HEK293 (cell line): ENCODE measurements at regions not wholly inside any gene's neighbourhood (a gene's known extent, or its start where the extent isn't known, plus 50 kb on each side); places are given as distances from the start of the nearest gene placed in this dataset.
"Not testable (repeated sequence)": the region's sequence is repeated elsewhere in the genome, so short reads cannot be mapped to it uniquely, and the experiment has no call there.

Source experiments
- CTCF ChIA-PET: fragments of 350-600 bp; formaldehyde crosslinking; extraction: SDS; loops from one replicate; lab custom pipeline; 2021; ENCODE audit warnings: antibody characterized with exemption; lab: Yijun Ruan, JAX
- POLR2A ChIA-PET: fragments of 300-600 bp; formaldehyde crosslinking; extraction: SDS; loops from one replicate; lab custom pipeline; 2020; ENCODE audit warnings: antibody characterized with exemption, inconsistent platforms; lab: Yijun Ruan, JAX
- H3K27ac ChIP-seq: fragments of 200-500 bp; sonication (Bioruptor generic); 2 replicates; pipeline ENCODE4 v1.5.1; 2014; ENCODE audit warnings: low read depth, low read length, control low read depth, inconsistent platforms; ENCODE audit errors: extremely low read depth
- H3K36me3 ChIP-seq, 2 experiments: fragments of 200-500 bp in 1 of 2; sonication (Bioruptor generic) in 1 of 2; 1 replicate in 1 of 2; 2 replicates in 1 of 2; pipeline ENCODE4 v1.5.1; 2014 to 2017; ENCODE audit warnings: inconsistent platforms in 2 of 2, low read length in 2 of 2; ENCODE audit not compliant: control insufficient read depth in 2 of 2, insufficient read depth in 1 of 2
- H3K4me1 ChIP-seq: fragments of 200-500 bp; sonication (Bioruptor generic); 2 replicates; pipeline ENCODE4 v1.5.1; 2014; ENCODE audit warnings: mild to moderate bottlenecking, low read length, inconsistent platforms; ENCODE audit not compliant: control insufficient read depth, insufficient read depth
- H3K4me3 ChIP-seq: 2 replicates; pipeline ENCODE4 v1.5.1; 2011; ENCODE audit warnings: low read depth, mild to moderate bottlenecking, control low read depth, low read length, moderate library complexity
- H3K9me3 ChIP-seq: fragments of 200-500 bp; sonication (Bioruptor generic); 2 replicates; pipeline ENCODE4 v1.5.1; 2014; ENCODE audit warnings: low read depth, low read length, inconsistent platforms; ENCODE audit not compliant: control insufficient read depth, insufficient read depth
- GFI1B ChIP-seq: fragments of 450-650 bp; formaldehyde crosslinking; IDR thresholded peaks from 2 replicates; pipeline ENCODE4 v1.5.1; 2016; ENCODE audit warnings: missing biosample characterization, missing genetic modification characterization
- TSHZ1 ChIP-seq: fragments of 450-650 bp; formaldehyde crosslinking; IDR thresholded peaks from 2 replicates; pipeline ENCODE4 v1.5.1; 2016; ENCODE audit warnings: missing biosample characterization, missing genetic modification characterization, borderline replicate concordance
- ZFP37 ChIP-seq: fragments of 450-650 bp; formaldehyde crosslinking; IDR thresholded peaks from 2 replicates; pipeline ENCODE4 v1.5.1; 2016; ENCODE audit warnings: missing biosample characterization, missing genetic modification characterization
- ZFP69B ChIP-seq: fragments of 450-650 bp; formaldehyde crosslinking; IDR thresholded peaks from 2 replicates; pipeline ENCODE4 v1.5.1; 2016; ENCODE audit warnings: missing biosample characterization, missing genetic modification characterization
- ZNF138 ChIP-seq: fragments of 450-650 bp; formaldehyde crosslinking; IDR thresholded peaks from 2 replicates; pipeline ENCODE4 v1.5.1; 2016; ENCODE audit warnings: missing biosample characterization, missing genetic modification characterization, borderline replicate concordance
- ZNF2 ChIP-seq: fragments of 450-650 bp; formaldehyde crosslinking; IDR thresholded peaks from 2 replicates; pipeline ENCODE4 v1.5.1; 2016; ENCODE audit warnings: missing biosample characterization, missing genetic modification characterization
- ZNF202 ChIP-seq: fragments of 450-650 bp; formaldehyde crosslinking; IDR thresholded peaks from 2 replicates; pipeline ENCODE4 v1.5.1; 2016; ENCODE audit warnings: missing biosample characterization, missing genetic modification characterization, borderline replicate concordance
- ZNF211 ChIP-seq: fragments of 450-650 bp; formaldehyde crosslinking; IDR thresholded peaks from 2 replicates; pipeline ENCODE4 v1.5.1; 2016; ENCODE audit warnings: low read depth, missing biosample characterization, missing genetic modification characterization
- ZNF239 ChIP-seq: fragments of 450-650 bp; formaldehyde crosslinking; IDR thresholded peaks from 2 replicates; pipeline ENCODE4 v1.5.1; 2016; ENCODE audit warnings: missing biosample characterization, missing genetic modification characterization
- ZNF248 ChIP-seq: fragments of 450-650 bp; formaldehyde crosslinking; IDR thresholded peaks from 2 replicates; pipeline ENCODE4 v1.5.1; 2017; ENCODE audit warnings: missing biosample characterization, missing genetic modification characterization
- ZNF324 ChIP-seq: fragments of 450-650 bp; formaldehyde crosslinking; IDR thresholded peaks from 2 replicates; pipeline ENCODE4 v1.5.1; 2016; ENCODE audit warnings: missing biosample characterization, missing genetic modification characterization
- ZNF391 ChIP-seq: fragments of 450-650 bp; formaldehyde crosslinking; IDR thresholded peaks from 2 replicates; pipeline ENCODE4 v1.5.1; 2016; ENCODE audit warnings: low read depth, missing biosample characterization, missing genetic modification characterization, borderline replicate concordance
- ZNF560 ChIP-seq: fragments of 450-650 bp; formaldehyde crosslinking; IDR thresholded peaks from 2 replicates; pipeline ENCODE4 v1.5.1; 2017; ENCODE audit warnings: missing biosample characterization, missing genetic modification characterization, borderline replicate concordance
- ZNF600 ChIP-seq: fragments of 450-650 bp; formaldehyde crosslinking; IDR thresholded peaks from 2 replicates; pipeline ENCODE4 v1.5.1; 2016; ENCODE audit warnings: missing biosample characterization, missing genetic modification characterization
- ZNF610 ChIP-seq: fragments of 450-650 bp; formaldehyde crosslinking; IDR thresholded peaks from 2 replicates; pipeline ENCODE4 v1.5.1; 2016; ENCODE audit warnings: missing biosample characterization, missing genetic modification characterization, borderline replicate concordance
- ZNF629 ChIP-seq: fragments of 450-650 bp; formaldehyde crosslinking; IDR thresholded peaks from 2 replicates; pipeline ENCODE4 v1.5.1; 2017; ENCODE audit warnings: missing biosample characterization, missing genetic modification characterization
- ZSCAN16 ChIP-seq: fragments of 450-650 bp; formaldehyde crosslinking; IDR thresholded peaks from 2 replicates; pipeline ENCODE4 v1.5.1; 2016; ENCODE audit warnings: missing biosample characterization, missing genetic modification characterization
- ZSCAN30 ChIP-seq: fragments of 450-650 bp; IDR thresholded peaks from 2 replicates; pipeline ENCODE4 v1.5.1; 2018; ENCODE audit warnings: missing biosample characterization, mild to moderate bottlenecking, missing genetic modification characterization, moderate library complexity
- ZSCAN4 ChIP-seq: fragments of 450-650 bp; formaldehyde crosslinking; IDR thresholded peaks from 2 replicates; pipeline ENCODE4 v1.5.1; 2017; ENCODE audit warnings: missing biosample characterization, missing genetic modification characterization
- ZSCAN5A ChIP-seq: fragments of 450-650 bp; formaldehyde crosslinking; IDR thresholded peaks from 2 replicates; pipeline ENCODE4 v1.5.1; 2016; ENCODE audit warnings: missing biosample characterization, missing genetic modification characterization
- TF ChIP-seq, protein P1 (sequence below): fragments of 450-650 bp; formaldehyde crosslinking; IDR thresholded peaks from 2 replicates; pipeline ENCODE4 v1.5.1; 2016; ENCODE audit warnings: missing biosample characterization, missing genetic modification characterization
- TF ChIP-seq, protein P2 (sequence below): fragments of 450-650 bp; formaldehyde crosslinking; IDR thresholded peaks from 2 replicates; pipeline ENCODE4 v1.5.1; 2016; ENCODE audit warnings: missing biosample characterization, missing genetic modification characterization

DNA sequence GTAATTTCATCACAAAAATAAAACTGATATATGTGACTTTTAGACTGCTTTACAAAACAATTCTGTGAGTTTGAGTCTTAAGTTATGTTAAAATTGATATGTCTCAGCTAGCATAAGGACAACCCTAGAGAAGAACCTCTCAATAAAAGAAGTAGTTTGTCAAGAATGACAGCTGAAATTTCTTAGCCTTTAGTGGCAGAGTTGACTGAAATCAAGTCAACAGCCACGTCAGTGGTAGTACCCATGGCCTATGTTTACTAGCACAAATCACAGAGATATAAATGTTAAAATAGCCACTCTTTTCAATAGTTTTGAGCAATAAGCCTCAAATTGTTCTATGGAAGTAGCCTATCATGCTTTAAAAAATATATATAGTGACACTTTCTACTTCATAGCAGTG lies 138.9 kb upstream of the FERD3L start (continued):
- TF ChIP-seq ZNF211 (no peak), TSHZ1 (no peak), ZFP37 (no peak), ZSCAN30 (tag by site-specific recombination) (no peak), GFI1B (tag by site-specific recombination) (no peak), ZSCAN5A (tag by site-specific recombination) (no peak), ZSCAN4 (tag by site-specific recombination) (no peak), ZNF629 (tag by site-specific recombination) (no peak)
- TF ChIP-seq, protein P1, sequence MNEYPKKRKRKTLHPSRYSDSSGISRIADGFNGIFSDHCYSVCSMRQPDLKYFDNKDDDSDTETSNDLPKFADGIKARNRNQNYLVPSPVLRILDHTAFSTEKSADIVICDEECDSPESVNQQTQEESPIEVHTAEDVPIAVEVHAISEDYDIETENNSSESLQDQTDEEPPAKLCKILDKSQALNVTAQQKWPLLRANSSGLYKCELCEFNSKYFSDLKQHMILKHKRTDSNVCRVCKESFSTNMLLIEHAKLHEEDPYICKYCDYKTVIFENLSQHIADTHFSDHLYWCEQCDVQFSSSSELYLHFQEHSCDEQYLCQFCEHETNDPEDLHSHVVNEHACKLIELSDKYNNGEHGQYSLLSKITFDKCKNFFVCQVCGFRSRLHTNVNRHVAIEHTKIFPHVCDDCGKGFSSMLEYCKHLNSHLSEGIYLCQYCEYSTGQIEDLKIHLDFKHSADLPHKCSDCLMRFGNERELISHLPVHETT (tag by site-specific recombination): no peak

- POLR2A ChIA-PET: no interaction called here
These were observed 129.8 kb upstream of the FERD3L start for GRCh38 chr7:19275000-19275399.

GRCh38 chr7:19272329-19272728 lies 127.1 kb upstream of the FERD3L start:
- H3K9me3 ChIP-seq, H3K4me1 ChIP-seq, H3K4me3 ChIP-seq, CTCF ChIA-PET, H3K36me3 ChIP-seq, H3K27ac ChIP-seq, POLR2A ChIA-PET: not testable (repeated sequence)

More at GRCh38 chr7:19275000-19275399, 129.8 kb upstream of the FERD3L start:
- Histone ChIP-seq H3K9me3 (no peaks in the 10 kb centered on the region), H3K36me3 (no peaks in the 10 kb centered on the region), H3K4me1 (no peaks in the 10 kb centered on the region)
- CTCF ChIA-PET: no interaction called here
- no peak for TF ChIP-seq ZNF248 (tag by site-specific recombination)
- TF ChIP-seq ZNF560 (tag by site-specific recombination): no peak
- TF ChIP-seq ZFP69B: no peak
- TF ChIP-seq ZNF2 (tag by site-specific recombination): no peak
- no peak for TF ChIP-seq ZNF324
- TF ChIP-seq ZNF600 (tag by site-specific recombination): no peak
- no peak for TF ChIP-seq ZNF391 (tag by site-specific recombination)
- TF ChIP-seq, protein P2, sequence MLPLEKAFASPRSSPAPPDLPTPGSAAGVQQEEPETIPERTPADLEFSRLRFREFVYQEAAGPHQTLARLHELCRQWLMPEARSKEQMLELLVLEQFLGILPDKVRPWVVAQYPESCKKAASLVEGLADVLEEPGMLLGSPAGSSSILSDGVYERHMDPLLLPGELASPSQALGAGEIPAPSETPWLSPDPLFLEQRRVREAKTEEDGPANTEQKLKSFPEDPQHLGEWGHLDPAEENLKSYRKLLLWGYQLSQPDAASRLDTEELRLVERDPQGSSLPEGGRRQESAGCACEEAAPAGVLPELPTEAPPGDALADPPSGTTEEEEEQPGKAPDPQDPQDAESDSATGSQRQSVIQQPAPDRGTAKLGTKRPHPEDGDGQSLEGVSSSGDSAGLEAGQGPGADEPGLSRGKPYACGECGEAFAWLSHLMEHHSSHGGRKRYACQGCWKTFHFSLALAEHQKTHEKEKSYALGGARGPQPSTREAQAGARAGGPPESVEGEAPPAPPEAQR (tag by site-specific recombination): no peak
- no peak for TF ChIP-seq ZNF202
- TF ChIP-seq ZNF138 (tag by site-specific recombination): no peak
- no peak for TF ChIP-seq ZNF610
- TF ChIP-seq ZNF239 (tag by site-specific recombination): no peak
- no peak for TF ChIP-seq ZSCAN16 (tag by site-specific recombination)
- TF ChIP-seq, all 188 proteins: peak for 0
- H3K27ac ChIP-seq: no peak overlapping the region
- H3K4me3 ChIP-seq: no peak overlapping the region
